Common myeloid progenitor, CD34-positive (primary cell): ENCODE measurements at regions not wholly inside any gene's neighbourhood (a gene's known extent, or its start where the extent isn't known, plus 50 kb on each side); places are given as distances from the start of the nearest gene placed in this dataset.
A peak's percentile ranks its signal among the peaks of the same experiment; 100 is the strongest.

Experiments
- CTCF ChIA-PET: fragments of 350-600 bp; sonication (Branson Sonifier 250); formaldehyde crosslinking; loops from one replicate; lab custom pipeline; 2021; ENCODE audit warnings: antibody characterized with exemption; lab: Charles Lee
- POLR2A ChIA-PET: fragments of 350-600 bp; sonication (Branson Sonifier 250); formaldehyde crosslinking; loops from one replicate; lab custom pipeline; 2021; ENCODE audit warnings: antibody characterized with exemption; lab: Charles Lee
- DNase-seq, 3 donors: peaks; one replicate each; pipeline versions ENCODE4 v3.0.0 to v3.0.0-alpha.2; 2013
- H3K27ac ChIP-seq, 2 experiments: 1 replicate in 1 of 2; 2 replicates in 1 of 2; pipeline ENCODE4 v1.7.0; 2013; ENCODE audit warnings: inconsistent platforms in 2 of 2, low read length in 2 of 2, mild to moderate bottlenecking in 2 of 2, low read depth in 1 of 2, moderate library complexity in 1 of 2; ENCODE audit not compliant: severe bottlenecking in 2 of 2, insufficient read depth in 1 of 2, poor library complexity in 1 of 2
- H3K27me3 ChIP-seq, 5 experiments: replicated peaks in 2 of 5; 1 replicate in 3 of 5; 2 replicates in 2 of 5; pipeline versions ENCODE4 v1.6.1 to v1.7.0; 2013; ENCODE audit warnings: low read length in 4 of 5, mild to moderate bottlenecking in 2 of 5, moderate library complexity in 2 of 5, inconsistent platforms in 1 of 5; ENCODE audit not compliant: insufficient read depth in 5 of 5, control insufficient read depth in 4 of 5
- H3K36me3 ChIP-seq, 4 experiments: 1 replicate in 2 of 4; 2 replicates in 2 of 4; pipeline versions ENCODE4 v1.6.1 to v1.7.0; 2013; ENCODE audit warnings: low read length in 3 of 4, control low read depth in 1 of 4, mild to moderate bottlenecking in 1 of 4; ENCODE audit not compliant: control insufficient read depth in 4 of 4, insufficient read depth in 4 of 4
- H3K4me1 ChIP-seq, 4 experiments: 1 replicate in 3 of 4; 2 replicates in 1 of 4; pipeline versions ENCODE4 v1.6.1 to v1.7.1; 2013; ENCODE audit warnings: low read length in 3 of 4, mild to moderate bottlenecking in 3 of 4, control low read depth in 1 of 4, inconsistent platforms in 1 of 4, moderate library complexity in 1 of 4; ENCODE audit not compliant: control insufficient read depth in 4 of 4, insufficient read depth in 4 of 4; ENCODE audit errors: control extremely low read depth in 1 of 4
- H3K4me3 ChIP-seq, 7 experiments: 1 replicate in 4 of 7; 2 replicates in 3 of 7; pipeline versions ENCODE4 v1.5.1 to v1.7.0; 2013; ENCODE audit warnings: mild to moderate bottlenecking in 7 of 7, low read length in 6 of 7, moderate library complexity in 6 of 7, inconsistent platforms in 2 of 7, low read depth in 2 of 7, control low read depth in 1 of 7; ENCODE audit not compliant: insufficient read depth in 4 of 7, control insufficient read depth in 1 of 7; ENCODE audit errors: extremely low read depth in 1 of 7
- H3K9me3 ChIP-seq, 5 experiments: 1 replicate in 4 of 5; 2 replicates in 1 of 5; pipeline versions ENCODE4 v1.6.1 to v1.7.1; 2013; ENCODE audit warnings: low read length in 4 of 5, mild to moderate bottlenecking in 2 of 5, inconsistent platforms in 1 of 5, low read depth in 1 of 5, moderate library complexity in 1 of 5; ENCODE audit not compliant: control insufficient read depth in 4 of 5, insufficient read depth in 2 of 5; ENCODE audit errors: control extremely low read depth in 1 of 5
- whole genome bisulfite sequencing: methylation state at CpG from one replicate; pipeline ENCODE4 v1.1.5; 2013; ENCODE audit not compliant: insufficient coverage; 5-methylcytosine and 5-hydroxymethylcytosine counted together

DNA sequence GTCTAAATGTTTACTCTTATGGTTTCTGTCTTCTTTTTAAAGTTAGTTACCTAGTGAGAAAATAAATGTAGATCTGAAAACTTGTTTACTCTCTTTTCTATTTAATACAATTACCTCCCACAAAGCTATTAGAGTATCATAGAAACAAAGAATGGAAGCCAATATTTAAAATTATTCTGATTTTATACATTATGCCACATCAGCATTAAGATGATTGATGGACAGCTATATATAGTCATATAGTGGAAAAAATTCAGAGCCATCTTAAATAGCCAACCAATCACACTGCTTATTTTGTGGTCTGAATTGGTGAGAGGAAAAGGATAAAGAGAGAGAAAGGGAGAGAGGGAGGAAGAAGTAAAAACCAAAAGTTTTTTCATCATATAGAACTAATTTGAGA is 1101.8 kb downstream of the PCDH19 start:
- ChIA-PET CTCF (no interaction called here), POLR2A (no interaction called here)
- Histone ChIP-seq H3K27ac (no peak overlapping the region), H3K27me3 (peaks cover 0 to 3% (median 0%) of the 10 kb centered on the region in 5 experiments), H3K36me3 (no peaks in the 10 kb centered on the region), H3K9me3 (no peaks in the 10 kb centered on the region), H3K4me3 (no peak overlapping the region), H3K4me1 (no peaks in the 10 kb centered on the region)
- DNase-seq = no peak

DNA sequence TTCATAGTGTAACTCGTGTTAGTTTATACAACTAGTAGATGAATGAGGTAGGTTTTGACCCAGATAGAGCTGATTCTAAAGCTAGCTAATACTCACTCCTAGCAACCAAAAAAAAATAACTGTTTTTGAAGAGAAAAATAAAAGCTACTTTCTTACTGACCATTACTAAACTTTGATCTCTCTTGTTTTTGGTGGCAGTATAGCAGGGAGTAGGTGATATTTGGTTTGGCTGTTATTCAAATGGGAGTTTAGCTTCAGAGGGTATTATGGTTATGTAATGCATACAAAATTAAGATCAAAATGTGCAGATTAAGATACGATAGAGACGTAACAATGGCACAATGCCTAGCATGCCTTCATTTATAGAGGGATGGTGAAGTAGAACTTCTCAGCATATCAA is 1104.5 kb downstream of the PCDH19 start:
- Histone ChIP-seq H3K27ac (no peak overlapping the region), H3K4me3 (no peak overlapping the region), H3K36me3 (no peaks in the 10 kb centered on the region), H3K27me3 (peaks cover 0 to 2% (median 0%) of the 10 kb centered on the region in 5 experiments), H3K4me1 (no peaks in the 10 kb centered on the region), H3K9me3 (no peaks in the 10 kb centered on the region)
- WGBS = no CpG with 5 or more reads among the region's 3 CpGs
- ChIA-PET POLR2A (no interaction called here), CTCF (interaction anchor here (0.6 kb wide), 1 partner anchor 198 kb away, joined by 3 read pairs; no protein-coding TSS in a partner anchor)
- no peak for DNase-seq

DNA sequence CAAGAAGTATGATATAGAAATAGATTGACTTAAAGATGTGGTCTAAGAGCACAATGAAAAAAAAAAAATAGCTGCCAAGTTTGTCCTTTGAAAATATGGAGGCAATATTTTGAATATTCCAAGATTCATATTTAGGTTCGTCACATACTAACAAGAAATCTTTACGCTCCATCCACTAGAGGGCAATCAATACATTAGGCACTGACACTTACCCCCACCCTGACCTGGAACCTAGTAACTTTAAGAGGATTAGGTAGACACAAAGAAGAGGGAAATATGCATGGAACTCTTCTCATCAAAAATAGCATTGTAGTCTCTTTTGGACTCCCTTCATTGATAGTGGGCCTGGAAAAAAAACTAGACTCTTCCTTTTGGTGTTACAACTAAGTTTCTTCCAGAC is 1108.1 kb downstream of the PCDH19 start:
- Histone ChIP-seq H3K4me1 (no peaks in the 10 kb centered on the region), H3K4me3 (no peak overlapping the region), H3K9me3 (no peaks in the 10 kb centered on the region), H3K36me3 (no peaks in the 10 kb centered on the region), H3K27ac (no peak overlapping the region), H3K27me3 (peaks cover 0 to 3% (median 0%) of the 10 kb centered on the region in 5 experiments)
- POLR2A ChIA-PET = no interaction called here
- peak; percentile 1 to 17 (median 17) for DNase-seq
- CTCF ChIA-PET = interaction anchor here (1.0 kb wide), 1 partner anchor 1111 kb away, joined by 3 read pairs; no protein-coding TSS in a partner anchor
- no CpG with 5 or more reads among the region's 2 CpGs for WGBS

DNA sequence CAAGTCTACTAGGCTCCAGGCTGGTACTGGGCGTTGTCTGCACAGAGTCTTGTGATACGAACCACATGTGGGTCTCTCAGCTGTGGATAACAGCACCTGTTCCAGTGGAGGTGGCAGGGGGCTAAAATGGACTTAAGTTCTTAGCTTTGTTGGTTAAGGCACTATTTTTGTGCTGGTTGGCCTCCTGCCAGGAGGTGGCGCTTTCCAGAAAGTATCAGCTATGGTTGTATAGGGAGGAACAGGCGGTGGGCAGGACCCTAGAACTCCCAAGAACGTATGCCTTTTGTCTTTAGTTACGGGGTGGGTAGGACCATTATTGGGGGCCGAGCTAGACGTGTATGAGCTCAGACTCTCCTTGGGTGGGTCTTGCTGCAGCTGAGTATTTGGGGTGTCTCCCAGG is 1138.4 kb downstream of the PCDH19 start:
- CTCF ChIA-PET = no interaction called here
- no peaks in the 10 kb centered on the region for H3K36me3 ChIP-seq
- H3K27ac ChIP-seq = no peak overlapping the region
- H3K9me3 ChIP-seq = peaks cover 0 to 1% (median 0%) of the 10 kb centered on the region in 5 experiments
- POLR2A ChIA-PET = no interaction called here
- H3K4me3 ChIP-seq = no peak overlapping the region
- DNase-seq = no peak
- H3K27me3 ChIP-seq = no peaks in the 10 kb centered on the region
- WGBS = 83% methylated on average over 4 of the region's 8 CpGs
- no peaks in the 10 kb centered on the region for H3K4me1 ChIP-seq

DNA sequence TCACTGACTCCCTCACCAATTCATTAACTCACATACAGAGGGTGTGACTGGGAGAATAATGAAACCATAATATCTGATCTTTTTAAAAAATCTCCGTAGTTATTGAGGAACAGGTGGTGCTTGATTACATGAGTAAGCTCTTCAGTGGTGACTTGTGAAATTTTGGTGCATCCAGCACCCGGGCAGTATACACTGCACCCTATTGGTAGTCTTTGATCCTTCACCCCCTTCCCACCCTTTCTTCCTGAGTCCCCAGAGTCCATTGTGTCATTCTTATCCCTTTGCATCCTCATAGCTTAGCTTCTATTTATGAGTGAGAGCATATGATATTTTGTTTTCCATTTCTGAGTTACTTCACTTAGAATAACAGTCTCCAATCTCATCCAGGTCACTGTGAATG is 1143.8 kb downstream of the PCDH19 start:
- 80% methylated on average over 1 of the region's 2 CpGs for whole genome bisulfite sequencing

DNA sequence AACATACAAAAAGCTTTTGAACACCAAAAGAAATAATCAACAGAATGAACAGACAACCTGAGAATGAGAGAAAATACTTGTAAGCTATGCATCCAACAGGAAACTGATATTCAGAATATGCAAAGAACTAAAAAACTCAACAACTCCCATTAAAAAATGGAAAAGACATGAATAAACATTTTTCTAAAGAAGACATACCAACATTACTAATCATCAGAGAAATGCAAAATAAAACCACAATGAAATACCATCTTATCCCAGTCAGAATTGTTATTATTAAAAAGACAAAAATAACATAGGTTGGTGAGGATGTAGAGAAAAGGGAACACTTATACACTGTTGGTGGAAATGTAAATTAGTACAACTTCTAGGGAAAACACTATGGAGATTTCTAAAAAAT is 1161.9 kb downstream of the PCDH19 start:
- no peaks in the 10 kb centered on the region for H3K9me3 ChIP-seq
- H3K4me3 ChIP-seq = no peak overlapping the region
- CTCF ChIA-PET = no interaction called here
- H3K36me3 ChIP-seq = no peaks in the 10 kb centered on the region
- no peak overlapping the region for H3K27ac ChIP-seq
- no peaks in the 10 kb centered on the region for H3K27me3 ChIP-seq
- POLR2A ChIA-PET = no interaction called here
- no peaks in the 10 kb centered on the region for H3K4me1 ChIP-seq
- DNase-seq = no peak

More for the DNA sequence above, 1143.8 kb downstream of the PCDH19 start:
- DNase-seq = no peak
- POLR2A ChIA-PET = no interaction called here
- H3K27me3 ChIP-seq = no peaks in the 10 kb centered on the region
- H3K4me1 ChIP-seq = no peaks in the 10 kb centered on the region
- H3K27ac ChIP-seq = no peak overlapping the region
- H3K9me3 ChIP-seq = peaks cover 0 to 1% (median 0%) of the 10 kb centered on the region in 5 experiments
- CTCF ChIA-PET = no interaction called here
- no peak overlapping the region for H3K4me3 ChIP-seq
- no peaks in the 10 kb centered on the region for H3K36me3 ChIP-seq

DNA sequence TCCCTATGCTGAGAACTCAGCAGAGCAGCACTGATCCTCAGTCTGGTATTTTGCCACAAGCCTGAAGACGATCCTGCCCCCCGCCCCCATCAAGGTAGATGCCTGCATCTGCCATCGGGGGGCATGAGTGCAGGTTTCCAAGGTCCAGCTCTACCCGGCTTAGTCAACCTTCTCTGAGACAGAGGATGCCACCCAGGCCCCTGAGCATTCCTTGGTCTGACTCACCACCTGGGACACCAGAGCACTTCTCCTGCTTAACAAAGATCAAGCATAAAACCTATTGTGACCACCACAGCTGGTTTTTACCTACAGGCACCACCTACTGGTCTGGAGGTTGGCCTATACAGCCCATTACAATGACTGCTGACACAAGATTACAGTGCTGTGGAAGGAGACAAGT is 1168.1 kb downstream of the PCDH19 start:
- ChIA-PET CTCF (no interaction called here), POLR2A (no interaction called here)
- H3K27ac ChIP-seq = no peak overlapping the region
- no peaks in the 10 kb centered on the region for H3K36me3 ChIP-seq
- no peak overlapping the region for H3K4me3 ChIP-seq
- WGBS = 72% methylated on average over 4 of the region's 4 CpGs
- H3K27me3 ChIP-seq = no peaks in the 10 kb centered on the region
- no peaks in the 10 kb centered on the region for H3K4me1 ChIP-seq
- DNase-seq = no peak
- H3K9me3 ChIP-seq = no peaks in the 10 kb centered on the region
